ENCODE measurements at regions not wholly inside any gene's neighbourhood (a gene's known extent, or its start where the extent isn't known, plus 50 kb on each side); places are given as distances from the start of the nearest gene placed in this dataset.

GRCh38 chr6:19261642-19262041 lies 575.5 kb upstream of the ID4 start (continued):
- no peak for TF ChIP-seq HOMEZ (CRISPR knock-in tag; IDR thresholded peaks at IDR 0.05)
- TF ChIP-seq ZNF707 (CRISPR knock-in tag; conservative IDR thresholded peaks at IDR 0.05): no peak
- TF ChIP-seq EGR1 (conservative IDR thresholded peaks at IDR 0.05): no peak
- TF ChIP-seq ZBTB33 (CRISPR knock-in tag; IDR thresholded peaks at IDR 0.05): no peak

- no peaks in the 10 kb centered on the region for H3K36me3 ChIP-seq (ENCODE audit: control insufficient read depth, insufficient read depth, low read length)
- no peaks in the 10 kb centered on the region for H3K9me1 ChIP-seq (ENCODE audit: control insufficient read depth, insufficient read depth, low read length)
- ChIA-PET POLR2A (no interaction called here), CTCF (ENCODE audit: low intra/inter-chr PET ratio) (no interaction called here)
- FAIRE-seq: no peak
- H3K4me1 ChIP-seq (replicated peaks in 1 of 2; ENCODE audit: control insufficient read depth in 2 of 2, insufficient read depth in 2 of 2, low read length in 2 of 2): no peaks in the 10 kb centered on the region
- in situ Hi-C loops (cut with MboI) (no loop called here), intact Hi-C loops (cut with micrococcal nuclease) (no loop called here)
- ATAC-seq: no peak
- no peak overlapping the region for H3K4me3 ChIP-seq
- no peaks in the 10 kb centered on the region for H3K27me3 ChIP-seq (ENCODE audit: control insufficient read depth in 2 of 2, insufficient read depth in 2 of 2, low read length in 2 of 2)
- H3K9me3 ChIP-seq (replicated peaks; ENCODE audit: control insufficient read depth, insufficient read depth, low read depth, low read length): 0 out of 2 replicates have a peak, but pooled peaks cover 2% of the 10 kb centered on the region
- no peak overlapping the region for H3K27ac ChIP-seq (ENCODE audit: extremely low read depth, low read depth, low read length)
- H4K20me1 ChIP-seq (replicated peaks; ENCODE audit: control insufficient read depth, insufficient read depth, low read length): no peaks in the 10 kb centered on the region
- BruUV-seq (replicated peaks): no TSS peak
- H3K79me2 ChIP-seq (ENCODE audit: control insufficient read depth, insufficient read depth, low read length): no peaks in the 10 kb centered on the region
- TF ChIP-seq HOXB6 (CRISPR knock-in tag; IDR thresholded peaks at IDR 0.05; ENCODE audit: borderline replicate concordance) (no peak), TCFL5 (CRISPR knock-in tag; conservative IDR thresholded peaks at IDR 0.05) (no peak), TRIM24 (IDR thresholded peaks at IDR 0.05) (no peak)
- 0% methylated on average over 2 of the region's 2 CpGs for WGBS (ENCODE audit: insufficient coverage, low coverage, missing lambda C conversion rate)
- H3K9ac ChIP-seq (ENCODE audit: insufficient read depth in 1 of 2, low read depth in 2 of 2, low read length in 2 of 2): no peak overlapping the region
- no peak overlapping the region for H3K4me2 ChIP-seq (ENCODE audit: insufficient read depth, low read length)
- DNase-seq (ENCODE audit: extremely low read depth in 1 of 4, low spot score in 3 of 4): no peak
- no peak overlapping the region for H2AFZ ChIP-seq (ENCODE audit: low read depth, low read length)
Observed at GRCh38 chr6:19268117-19268516, 569.1 kb upstream of the ID4 start.
